GM12878 (cell line): ENCODE measurements at regions not wholly inside any gene's neighbourhood (a gene's known extent, or its start where the extent isn't known, plus 50 kb on each side); places are given as distances from the start of the nearest gene placed in this dataset.

Experiments used
- ATAC-seq: fragments of 200-7000 bp; cut with Tn5 transposase; 3 replicates; pipeline ENCODE4 v1.9.1; 2020; ENCODE audit warnings: mild to moderate bottlenecking, moderate library complexity
- BruUV-seq: library from RNA; stranded (reverse); fragments of 400-500 nt; replicated peaks from 2 replicates; lab custom pipeline; 2021; lab: Mats Ljungman, UMichigan
- CTCF ChIA-PET: fragments of 300-600 bp; sonication (Branson Sonifier 250); formaldehyde crosslinking; extraction: SDS; loops from one replicate; lab custom pipeline; 2021; ENCODE audit warnings: inconsistent platforms; lab: Yijun Ruan, JAX
- POLR2A ChIA-PET: fragments of 350-600 bp; formaldehyde crosslinking; extraction: SDS; loops from one replicate; lab custom pipeline; 2021; ENCODE audit warnings: inconsistent platforms; lab: Charles Lee
- RAD21 ChIA-PET: fragments of 300-600 bp; sonication (Branson Sonifier 250); formaldehyde crosslinking; loops from one replicate; lab custom pipeline; 2023; ENCODE audit warnings: antibody characterized with exemption; ENCODE audit not compliant: unreplicated experiment; lab: Charles Lee
- SMC1A ChIA-PET: fragments of 300-600 bp; sonication (Branson Sonifier 250); formaldehyde crosslinking; loops from one replicate; lab custom pipeline; 2023; ENCODE audit not compliant: unreplicated experiment, uncharacterized antibody; lab: Charles Lee
- DNase-seq: peaks from one replicate; pipeline ENCODE4 v3.0.0-alpha.2; 2011; ENCODE audit warnings: low read depth, low spot score
- FAIRE-seq: peaks from 3 replicates; lab custom pipeline; 2011; peaks lifted over from hg19 to GRCh38; lab: Jason Lieb, UNC
- H2AFZ ChIP-seq: 2 replicates; pipeline ENCODE4 v1.6.0; 2011; ENCODE audit warnings: low read depth, low read length, control low read depth; ENCODE audit not compliant: control insufficient read depth
- H3K27ac ChIP-seq: 2 replicates; pipeline ENCODE4 v1.5.1; 2011; ENCODE audit warnings: control low read depth; ENCODE audit not compliant: control insufficient read depth, insufficient read depth
- H3K27me3 ChIP-seq, 2 experiments: replicated peaks in 1 of 2; 2 replicates each; pipeline versions ENCODE4 v1.6.0 to v1.6.1; 2011; ENCODE audit warnings: low read length in 1 of 2; ENCODE audit not compliant: control insufficient read depth in 2 of 2, insufficient read depth in 2 of 2
- H3K36me3 ChIP-seq, 2 experiments: 2 replicates each; pipeline ENCODE4 v1.5.1; 2011; ENCODE audit warnings: low read length in 1 of 2; ENCODE audit not compliant: control insufficient read depth in 2 of 2, insufficient read depth in 2 of 2
- H3K4me1 ChIP-seq: 2 replicates; pipeline ENCODE4 v1.6.1; 2011; ENCODE audit warnings: mild to moderate bottlenecking, low read length, moderate library complexity, mixed read lengths; ENCODE audit not compliant: control insufficient read depth, insufficient read depth
- H3K4me2 ChIP-seq: 2 replicates; pipeline ENCODE4 v1.6.0; 2011; ENCODE audit warnings: control low read depth; ENCODE audit not compliant: control insufficient read depth, insufficient read depth
- H3K4me3 ChIP-seq: fragments of 200-600 bp; sonication (generic); 2 replicates; pipeline ENCODE4 v1.5.1; 2016
- H3K79me2 ChIP-seq: 2 replicates; pipeline ENCODE4 v1.6.0; 2011; ENCODE audit warnings: low read length; ENCODE audit not compliant: control insufficient read depth, insufficient read depth
- H3K9ac ChIP-seq: 2 replicates; pipeline ENCODE4 v1.8.0; 2011; ENCODE audit warnings: low read length, control low read depth, mixed read lengths; ENCODE audit not compliant: control insufficient read depth, insufficient read depth
- H3K9me3 ChIP-seq: replicated peaks from 3 replicates; pipeline ENCODE4 v1.5.1; 2011; ENCODE audit warnings: mild to moderate bottlenecking, low read length; ENCODE audit not compliant: control insufficient read depth, insufficient read depth
- H4K20me1 ChIP-seq: 2 replicates; pipeline ENCODE4 v1.6.0; 2011; ENCODE audit not compliant: control insufficient read depth, insufficient read depth
- CHD4 ChIP-seq: fragments of 200-600 bp; sonication (generic); IDR thresholded peaks from 2 replicates; pipeline ENCODE4 v1.6.1; 2016; ENCODE audit warnings: mild to moderate bottlenecking
- CREB1 ChIP-seq: IDR thresholded peaks from 2 replicates; pipeline ENCODE4 v1.6.1; 2012; ENCODE audit warnings: low read depth, mild to moderate bottlenecking, inconsistent platforms
- EGR1 ChIP-seq, 2 experiments: IDR thresholded peaks; 1 replicate in 1 of 2; 2 replicates in 1 of 2; pipeline ENCODE4 v1.6.1; 2011 to 2012; ENCODE audit warnings: low read depth in 2 of 2, low read length in 2 of 2, borderline replicate concordance in 1 of 2, mild to moderate bottlenecking in 1 of 2, moderate library complexity in 1 of 2
- EP300 ChIP-seq, 2 experiments: fragments of 150-350 bp in 1 of 2; IDR thresholded peaks; 2 replicates each; pipeline ENCODE4 v1.6.1; 2011 to 2012; ENCODE audit warnings: low read depth in 2 of 2, low read length in 2 of 2, borderline replicate concordance in 1 of 2, improper control_type of control experiment in 1 of 2, inconsistent platforms in 1 of 2; ENCODE audit not compliant: control insufficient read depth in 1 of 2
- GATAD2B ChIP-seq: fragments of 450-650 bp; conservative IDR thresholded peaks from 2 replicates; pipeline ENCODE4 v1.6.1; 2017; ENCODE audit warnings: low read depth, mild to moderate bottlenecking, moderate library complexity
- IKZF1 ChIP-seq: fragments of 450-650 bp; conservative IDR thresholded peaks from 2 replicates; pipeline ENCODE4 v1.6.1; 2017; ENCODE audit warnings: antibody characterized with exemption, mild to moderate bottlenecking
- MTA3 ChIP-seq: IDR thresholded peaks from 2 replicates; pipeline ENCODE4 v1.6.1; 2012; ENCODE audit warnings: low read length, inconsistent platforms, borderline replicate concordance
- MXI1 ChIP-seq: fragments of 150-350 bp; IDR thresholded peaks from 2 replicates; pipeline ENCODE4 v1.6.1; 2011; ENCODE audit warnings: low read depth, mild to moderate bottlenecking, inconsistent platforms, low read length, improper control_type of control experiment
- NFIC ChIP-seq: IDR thresholded peaks from 2 replicates; pipeline ENCODE4 v1.6.1; 2012; ENCODE audit warnings: low read depth, mild to moderate bottlenecking, inconsistent platforms, low read length, moderate library complexity
- NFXL1 ChIP-seq: fragments of 450-650 bp; IDR thresholded peaks from 2 replicates; pipeline ENCODE4 v1.6.1; 2017; ENCODE audit warnings: antibody characterized with exemption, mild to moderate bottlenecking, borderline replicate concordance
- SP1 ChIP-seq: IDR thresholded peaks from one replicate; pipeline ENCODE4 v1.6.1; 2011; ENCODE audit warnings: low read depth, low read length
- SPI1 ChIP-seq: IDR thresholded peaks from 2 replicates; pipeline ENCODE4 v1.6.1; 2011; ENCODE audit warnings: low read depth, mild to moderate bottlenecking, low read length, moderate library complexity, borderline replicate concordance; ENCODE audit not compliant: insufficient read depth
- STAT1 ChIP-seq: fragments of 450-650 bp; conservative IDR thresholded peaks from 2 replicates; pipeline ENCODE4 v1.6.1; 2014; ENCODE audit warnings: antibody characterized with exemption, mild to moderate bottlenecking
- SUZ12 ChIP-seq: fragments of 200-600 bp; sonication (generic); IDR thresholded peaks from one replicate; pipeline ENCODE4 v1.6.1; 2018; ENCODE audit warnings: antibody characterized with exemption, mild to moderate bottlenecking; ENCODE audit not compliant: unreplicated experiment
- YBX1 ChIP-seq: fragments of 450-650 bp; IDR thresholded peaks from 2 replicates; pipeline ENCODE4 v1.6.1; 2016; ENCODE audit warnings: antibody characterized with exemption
- WGBS: methylation state at CpG from one replicate; pipeline ENCODE4 v1.1.6; 2016; ENCODE audit warnings: low lambda C conversion rate; ENCODE audit not compliant: insufficient replicate concordance, insufficient coverage; ENCODE audit errors: missing lambda C conversion rate; 5-methylcytosine and 5-hydroxymethylcytosine counted together
- in situ Hi-C: fragments of 300-500 bp; cut with MboI; formaldehyde crosslinking; loops from 9 replicates; pipeline ENCODE4 v1.14.3; 2018; ENCODE audit warnings: mixed read lengths
- intact Hi-C: fragments of 100-400 bp; cut with micrococcal nuclease; formaldehyde crosslinking; loops from one replicate; pipeline ENCODE4 v1.14.2; 2022; ENCODE audit not compliant: unreplicated experiment
- TF ChIP-seq, protein P1 (sequence below): IDR thresholded peaks from 2 replicates; pipeline ENCODE4 v1.6.1; 2012; ENCODE audit warnings: low read length, inconsistent platforms
- TF ChIP-seq, protein P2 (sequence below): fragments of 450-650 bp; IDR thresholded peaks from 2 replicates; pipeline ENCODE4 v1.6.1; 2016; ENCODE audit warnings: mild to moderate bottlenecking
- TF ChIP-seq, protein P3 (sequence below): fragments of 150-350 bp; IDR thresholded peaks from 2 replicates; pipeline ENCODE4 v1.6.1; 2014; ENCODE audit warnings: mild to moderate bottlenecking, low read depth, low read length
- TF ChIP-seq, protein P4 (sequence below): fragments of 450-650 bp; IDR thresholded peaks from 2 replicates; pipeline ENCODE4 v1.6.1; 2017; ENCODE audit warnings: borderline replicate concordance

GRCh38 chr15:94770199-94770598 is 538.8 kb downstream of the MCTP2 start:
- RAD21 ChIA-PET = no interaction called here
- Histone ChIP-seq H3K9me3 (no peaks in the 10 kb centered on the region), H3K27me3 (no peaks in the 10 kb centered on the region), H3K4me3 (no peak overlapping the region), H2AFZ (no peak overlapping the region), H3K4me1 (no peaks in the 10 kb centered on the region), H3K9ac (no peak overlapping the region), H4K20me1 (no peaks in the 10 kb centered on the region), H3K27ac (no peak overlapping the region), H3K4me2 (no peak overlapping the region), H3K36me3 (no peaks in the 10 kb centered on the region), H3K79me2 (no peaks in the 10 kb centered on the region)
- SMC1A ChIA-PET = no interaction called here
- POLR2A ChIA-PET = no interaction called here
- 58% methylated on average over 10 of the region's 10 CpGs for WGBS
- BruUV-seq = no TSS peak
- ATAC-seq = no peak
- FAIRE-seq = no peak
- intact Hi-C loops (no loop called here), in situ Hi-C loops (no loop called here)
- CTCF ChIA-PET = no interaction called here
- DNase-seq = no peak
- TF ChIP-seq IKZF1 (no peak), MTA3 (no peak), CHD4 (no peak), CREB1 (no peak), MXI1 (no peak), STAT1 (no peak), YBX1 (no peak), EGR1 (IDR thresholded peaks at IDR 0.05; ENCODE audit: borderline replicate concordance in 1 of 2, low read depth in 2 of 2, low read length in 2 of 2) (no peak), NFXL1 (no peak), EP300 (IDR thresholded peaks at IDR 0.05; ENCODE audit: borderline replicate concordance in 1 of 2, control insufficient read depth in 1 of 2, low read depth in 2 of 2, low read length in 2 of 2) (no peak), SUZ12 (no peak), NFIC (no peak), SP1 (no peak), GATAD2B (no peak), SPI1 (no peak)
- TF ChIP-seq, protein P1, sequence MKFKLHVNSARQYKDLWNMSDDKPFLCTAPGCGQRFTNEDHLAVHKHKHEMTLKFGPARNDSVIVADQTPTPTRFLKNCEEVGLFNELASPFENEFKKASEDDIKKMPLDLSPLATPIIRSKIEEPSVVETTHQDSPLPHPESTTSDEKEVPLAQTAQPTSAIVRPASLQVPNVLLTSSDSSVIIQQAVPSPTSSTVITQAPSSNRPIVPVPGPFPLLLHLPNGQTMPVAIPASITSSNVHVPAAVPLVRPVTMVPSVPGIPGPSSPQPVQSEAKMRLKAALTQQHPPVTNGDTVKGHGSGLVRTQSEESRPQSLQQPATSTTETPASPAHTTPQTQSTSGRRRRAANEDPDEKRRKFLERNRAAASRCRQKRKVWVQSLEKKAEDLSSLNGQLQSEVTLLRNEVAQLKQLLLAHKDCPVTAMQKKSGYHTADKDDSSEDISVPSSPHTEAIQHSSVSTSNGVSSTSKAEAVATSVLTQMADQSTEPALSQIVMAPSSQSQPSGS = no peak
- TF ChIP-seq, protein P2, sequence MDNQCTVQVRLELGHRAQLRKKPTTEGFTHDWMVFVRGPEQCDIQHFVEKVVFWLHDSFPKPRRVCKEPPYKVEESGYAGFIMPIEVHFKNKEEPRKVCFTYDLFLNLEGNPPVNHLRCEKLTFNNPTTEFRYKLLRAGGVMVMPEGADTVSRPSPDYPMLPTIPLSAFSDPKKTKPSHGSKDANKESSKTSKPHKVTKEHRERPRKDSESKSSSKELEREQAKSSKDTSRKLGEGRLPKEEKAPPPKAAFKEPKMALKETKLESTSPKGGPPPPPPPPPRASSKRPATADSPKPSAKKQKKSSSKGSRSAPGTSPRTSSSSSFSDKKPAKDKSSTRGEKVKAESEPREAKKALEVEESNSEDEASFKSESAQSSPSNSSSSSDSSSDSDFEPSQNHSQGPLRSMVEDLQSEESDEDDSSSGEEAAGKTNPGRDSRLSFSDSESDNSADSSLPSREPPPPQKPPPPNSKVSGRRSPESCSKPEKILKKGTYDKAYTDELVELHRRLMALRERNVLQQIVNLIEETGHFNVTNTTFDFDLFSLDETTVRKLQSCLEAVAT = no peak
- TF ChIP-seq, protein P3, sequence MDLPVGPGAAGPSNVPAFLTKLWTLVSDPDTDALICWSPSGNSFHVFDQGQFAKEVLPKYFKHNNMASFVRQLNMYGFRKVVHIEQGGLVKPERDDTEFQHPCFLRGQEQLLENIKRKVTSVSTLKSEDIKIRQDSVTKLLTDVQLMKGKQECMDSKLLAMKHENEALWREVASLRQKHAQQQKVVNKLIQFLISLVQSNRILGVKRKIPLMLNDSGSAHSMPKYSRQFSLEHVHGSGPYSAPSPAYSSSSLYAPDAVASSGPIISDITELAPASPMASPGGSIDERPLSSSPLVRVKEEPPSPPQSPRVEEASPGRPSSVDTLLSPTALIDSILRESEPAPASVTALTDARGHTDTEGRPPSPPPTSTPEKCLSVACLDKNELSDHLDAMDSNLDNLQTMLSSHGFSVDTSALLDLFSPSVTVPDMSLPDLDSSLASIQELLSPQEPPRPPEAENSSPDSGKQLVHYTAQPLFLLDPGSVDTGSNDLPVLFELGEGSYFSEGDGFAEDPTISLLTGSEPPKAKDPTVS = no peak
- TF ChIP-seq, protein P4, sequence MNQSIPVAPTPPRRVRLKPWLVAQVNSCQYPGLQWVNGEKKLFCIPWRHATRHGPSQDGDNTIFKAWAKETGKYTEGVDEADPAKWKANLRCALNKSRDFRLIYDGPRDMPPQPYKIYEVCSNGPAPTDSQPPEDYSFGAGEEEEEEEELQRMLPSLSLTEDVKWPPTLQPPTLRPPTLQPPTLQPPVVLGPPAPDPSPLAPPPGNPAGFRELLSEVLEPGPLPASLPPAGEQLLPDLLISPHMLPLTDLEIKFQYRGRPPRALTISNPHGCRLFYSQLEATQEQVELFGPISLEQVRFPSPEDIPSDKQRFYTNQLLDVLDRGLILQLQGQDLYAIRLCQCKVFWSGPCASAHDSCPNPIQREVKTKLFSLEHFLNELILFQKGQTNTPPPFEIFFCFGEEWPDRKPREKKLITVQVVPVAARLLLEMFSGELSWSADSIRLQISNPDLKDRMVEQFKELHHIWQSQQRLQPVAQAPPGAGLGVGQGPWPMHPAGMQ = no peak
